ENCODE measurements at regions not wholly inside any gene's neighbourhood (a gene's known extent, or its start where the extent isn't known, plus 50 kb on each side); places are given as distances from the start of the nearest gene placed in this dataset.

GRCh38 chr16:47991491-47991890 is 164.3 kb downstream of the ABCC12 start (continued):
- TF ChIP-seq TAF7 (optimal IDR thresholded peaks at IDR 0.05; ENCODE audit: borderline replicate concordance, low read depth, low read length): no peak
